Hepatocyte (in vitro differentiated cells): ENCODE measurements at regions not wholly inside any gene's neighbourhood (a gene's known extent, or its start where the extent isn't known, plus 50 kb on each side); places are given as distances from the start of the nearest gene placed in this dataset.

Experiments
- DNase-seq: peaks from one replicate; pipeline ENCODE4 v3.0.0-alpha.2; 2016; ENCODE audit warnings: low spot score
- H2AFZ ChIP-seq: fragments of 200-600 bp; sonication (generic); 2 replicates; pipeline ENCODE4 v1.6.0; 2016; ENCODE audit warnings: antibody characterized with exemption, mild to moderate bottlenecking
- H3K27ac ChIP-seq: fragments of 200-600 bp; sonication (generic); 2 replicates; pipeline ENCODE4 v1.5.1; 2016; ENCODE audit warnings: mild to moderate bottlenecking
- H3K27me3 ChIP-seq: fragments of 200-600 bp; sonication (generic); 2 replicates; pipeline ENCODE4 v1.6.1; 2016
- H3K36me3 ChIP-seq: fragments of 200-600 bp; sonication (generic); replicated peaks from 2 replicates; pipeline ENCODE4 v1.5.1; 2016; ENCODE audit warnings: low read depth; ENCODE audit not compliant: insufficient read depth
- H3K4me1 ChIP-seq: fragments of 200-600 bp; sonication (generic); 2 replicates; pipeline ENCODE4 v1.5.1; 2016; ENCODE audit warnings: mild to moderate bottlenecking, moderate library complexity; ENCODE audit not compliant: insufficient read depth
- H3K4me2 ChIP-seq: fragments of 200-600 bp; sonication (generic); 2 replicates; pipeline ENCODE4 v1.6.0; 2016
- H3K4me3 ChIP-seq: fragments of 200-600 bp; sonication (generic); 2 replicates; pipeline ENCODE4 v1.5.1; 2016; ENCODE audit warnings: mild to moderate bottlenecking
- H3K79me2 ChIP-seq: fragments of 200-600 bp; sonication (generic); 2 replicates; pipeline ENCODE4 v1.6.0; 2017; ENCODE audit warnings: mild to moderate bottlenecking
- H3K9me2 ChIP-seq: fragments of 200-600 bp; sonication (generic); replicated peaks from 2 replicates; pipeline ENCODE4 v1.6.0; 2017; ENCODE audit warnings: mild to moderate bottlenecking; ENCODE audit not compliant: insufficient read depth
- H3K9me3 ChIP-seq: fragments of 200-600 bp; sonication (generic); 2 replicates; pipeline ENCODE4 v1.5.1; 2016; ENCODE audit warnings: low read depth, mild to moderate bottlenecking
- H4K20me1 ChIP-seq: fragments of 200-600 bp; sonication (generic); 2 replicates; pipeline ENCODE4 v1.6.0; 2016; ENCODE audit warnings: mild to moderate bottlenecking; ENCODE audit not compliant: insufficient read depth, poor library complexity, severe bottlenecking
- EZH2 ChIP-seq: fragments of 200-600 bp; sonication (generic); IDR thresholded peaks from 2 replicates; pipeline ENCODE4 v1.6.1; 2016; ENCODE audit warnings: antibody characterized with exemption, mild to moderate bottlenecking, borderline replicate concordance
- EZH2phosphoT487 ChIP-seq: fragments of 200-600 bp; sonication (generic); IDR thresholded peaks from one replicate; pipeline ENCODE4 v1.6.1; 2018; ENCODE audit warnings: antibody characterized with exemption, mild to moderate bottlenecking, low read depth, moderate library complexity; ENCODE audit not compliant: unreplicated experiment, severe bottlenecking
- WGBS: methylation state at CpG from one replicate; pipeline ENCODE4 v1.1.6; 2016; ENCODE audit warnings: low lambda C conversion rate; ENCODE audit errors: missing lambda C conversion rate; 5-methylcytosine and 5-hydroxymethylcytosine counted together
- TF ChIP-seq, protein P1 (sequence below): fragments of 200-600 bp; sonication (generic); IDR thresholded peaks from 2 replicates; pipeline ENCODE4 v1.5.1; 2016; ENCODE audit warnings: antibody characterized with exemption, mild to moderate bottlenecking; ENCODE audit not compliant: poor library complexity

DNA sequence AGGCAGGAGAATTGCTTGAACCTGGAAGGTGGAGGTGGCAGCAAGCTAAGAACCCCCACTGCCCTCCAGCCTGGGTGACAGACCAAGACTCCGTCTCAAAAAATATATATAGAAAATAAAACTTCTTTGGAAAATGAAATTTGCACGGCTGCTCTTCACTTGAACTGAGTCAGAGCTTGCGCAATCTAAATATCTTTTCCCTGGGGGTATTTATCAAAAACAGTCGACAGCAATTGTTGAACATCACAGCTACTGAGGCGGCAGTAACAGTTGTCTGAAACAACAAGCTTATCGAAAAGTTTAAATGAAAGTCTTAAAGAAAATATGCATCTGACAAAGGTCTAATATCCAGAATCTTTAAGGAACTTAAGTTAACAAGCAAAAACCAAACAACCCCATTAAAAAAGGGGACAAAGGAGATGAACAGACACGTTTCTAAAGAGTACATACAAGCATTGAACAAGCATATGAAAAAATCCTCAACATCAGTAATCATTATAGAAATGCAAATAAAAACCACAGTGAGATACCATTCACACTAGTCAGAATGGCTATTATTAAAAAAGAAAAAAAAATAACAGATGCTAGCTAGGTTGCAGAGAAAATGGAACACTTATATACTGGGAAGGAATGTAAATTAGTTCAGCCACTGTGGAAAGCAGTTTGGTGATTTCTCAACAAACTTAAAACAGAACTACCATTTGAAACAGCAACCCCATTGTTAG lies 153.6 kb upstream of the CDH9 start:
- TF ChIP-seq, protein P1, sequence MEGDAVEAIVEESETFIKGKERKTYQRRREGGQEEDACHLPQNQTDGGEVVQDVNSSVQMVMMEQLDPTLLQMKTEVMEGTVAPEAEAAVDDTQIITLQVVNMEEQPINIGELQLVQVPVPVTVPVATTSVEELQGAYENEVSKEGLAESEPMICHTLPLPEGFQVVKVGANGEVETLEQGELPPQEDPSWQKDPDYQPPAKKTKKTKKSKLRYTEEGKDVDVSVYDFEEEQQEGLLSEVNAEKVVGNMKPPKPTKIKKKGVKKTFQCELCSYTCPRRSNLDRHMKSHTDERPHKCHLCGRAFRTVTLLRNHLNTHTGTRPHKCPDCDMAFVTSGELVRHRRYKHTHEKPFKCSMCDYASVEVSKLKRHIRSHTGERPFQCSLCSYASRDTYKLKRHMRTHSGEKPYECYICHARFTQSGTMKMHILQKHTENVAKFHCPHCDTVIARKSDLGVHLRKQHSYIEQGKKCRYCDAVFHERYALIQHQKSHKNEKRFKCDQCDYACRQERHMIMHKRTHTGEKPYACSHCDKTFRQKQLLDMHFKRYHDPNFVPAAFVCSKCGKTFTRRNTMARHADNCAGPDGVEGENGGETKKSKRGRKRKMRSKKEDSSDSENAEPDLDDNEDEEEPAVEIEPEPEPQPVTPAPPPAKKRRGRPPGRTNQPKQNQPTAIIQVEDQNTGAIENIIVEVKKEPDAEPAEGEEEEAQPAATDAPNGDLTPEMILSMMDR: no peak
- no peak for TF ChIP-seq EZH2
- no peak for TF ChIP-seq EZH2phosphoT487
- H3K27me3 ChIP-seq: no peaks in the 10 kb centered on the region
- no peaks in the 10 kb centered on the region for H3K9me3 ChIP-seq
- no peak overlapping the region for H3K4me3 ChIP-seq
- H3K79me2 ChIP-seq: no peaks in the 10 kb centered on the region
- no peak overlapping the region for H3K4me2 ChIP-seq
- no peaks in the 10 kb centered on the region for H3K36me3 ChIP-seq
- no peaks in the 10 kb centered on the region for H3K9me2 ChIP-seq
- H4K20me1 ChIP-seq: no peaks in the 10 kb centered on the region
- 75% methylated on average over 7 of the region's 7 CpGs for whole genome bisulfite sequencing
- no peaks in the 10 kb centered on the region for H3K4me1 ChIP-seq
- DNase-seq: no peak
- no peak overlapping the region for H2AFZ ChIP-seq
- no peak overlapping the region for H3K27ac ChIP-seq

DNA sequence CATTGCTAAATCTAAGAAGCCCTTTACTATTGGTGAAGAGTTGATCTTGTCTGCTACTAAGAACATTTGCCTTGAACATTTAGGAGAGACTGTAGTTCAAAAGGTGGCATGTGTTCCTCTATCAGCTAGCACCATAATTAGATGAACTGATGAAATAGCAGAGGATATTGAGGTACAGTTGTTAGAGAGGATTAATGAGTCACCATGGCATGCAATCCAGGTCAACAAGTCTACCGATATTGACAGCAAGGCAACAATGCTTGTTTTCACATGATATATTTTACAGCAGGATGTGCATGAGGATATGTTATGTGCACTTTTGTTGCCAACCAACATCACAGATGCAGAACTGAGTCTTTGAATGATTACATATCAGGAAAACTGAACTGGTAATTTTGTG lies 134.3 kb upstream of the CDH9 start:
- Histone ChIP-seq H3K4me2 (no peak overlapping the region), H2AFZ (no peak overlapping the region), H3K79me2 (no peaks in the 10 kb centered on the region), H4K20me1 (no peaks in the 10 kb centered on the region), H3K4me1 (no peaks in the 10 kb centered on the region), H3K27me3 (no peaks in the 10 kb centered on the region), H3K9me3 (no peaks in the 10 kb centered on the region), H3K9me2 (no peaks in the 10 kb centered on the region), H3K27ac (no peak overlapping the region), H3K36me3 (no peaks in the 10 kb centered on the region), H3K4me3 (no peak overlapping the region)
- 89% methylated on average over 1 of the region's 1 CpG for WGBS
- no peak for DNase-seq
- TF ChIP-seq EZH2 (no peak), EZH2phosphoT487 (no peak)
- TF ChIP-seq, protein P1: no peak

DNA sequence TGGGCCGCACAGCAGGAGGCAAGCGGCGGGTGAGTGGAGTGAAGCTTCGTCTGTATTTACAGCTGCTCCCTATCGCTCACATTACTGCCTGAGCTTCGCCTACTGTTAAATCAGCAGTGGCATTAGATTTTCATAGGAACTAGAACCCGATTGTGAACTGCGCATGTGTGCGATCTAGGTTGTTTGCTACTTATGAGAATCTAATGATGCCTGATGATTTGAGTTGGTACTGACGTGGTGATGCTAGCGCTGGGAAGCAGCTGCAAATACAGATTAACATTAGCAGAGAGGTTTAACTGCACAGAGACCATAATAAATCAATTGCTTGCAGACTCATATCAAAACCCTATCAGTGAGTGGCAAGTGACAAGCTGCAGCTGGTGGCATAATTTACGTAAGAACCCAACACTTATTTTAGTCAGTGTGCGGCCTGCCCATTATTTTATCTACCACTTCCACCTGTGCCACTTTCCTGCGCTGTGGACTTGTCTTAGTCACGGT lies 133.4 kb upstream of the CDH9 start:
- no peak for DNase-seq
- 90% methylated on average over 15 of the region's 15 CpGs for WGBS
- Histone ChIP-seq H4K20me1 (no peaks in the 10 kb centered on the region), H3K4me3 (no peak overlapping the region), H3K9me3 (no peaks in the 10 kb centered on the region), H2AFZ (no peak overlapping the region), H3K9me2 (no peaks in the 10 kb centered on the region), H3K36me3 (no peaks in the 10 kb centered on the region), H3K27ac (no peak overlapping the region), H3K79me2 (no peaks in the 10 kb centered on the region), H3K27me3 (no peaks in the 10 kb centered on the region), H3K4me1 (no peaks in the 10 kb centered on the region), H3K4me2 (no peak overlapping the region)
- no peak for TF ChIP-seq EZH2
- TF ChIP-seq, protein P1: no peak
- no peak for TF ChIP-seq EZH2phosphoT487
